H9 (cell line): ENCODE measurements at regions not wholly inside any gene's neighbourhood (a gene's known extent, or its start where the extent isn't known, plus 50 kb on each side); places are given as distances from the start of the nearest gene placed in this dataset.

Experiments used
- DNase-seq: peaks from one replicate; pipeline ENCODE4 v3.0.0-alpha.2; 2017
- H2AFZ ChIP-seq: one replicate; pipeline ENCODE4 v1.6.1; 2013; ENCODE audit warnings: mild to moderate bottlenecking, low read length, control low read depth, moderate library complexity
- H2AK5ac ChIP-seq: 2 replicates; pipeline ENCODE4 v1.6.1; 2013; ENCODE audit warnings: low read length, control low read depth, mixed read lengths; ENCODE audit not compliant: insufficient read length
- H2BK120ac ChIP-seq: one replicate; pipeline ENCODE4 v1.6.1; 2013; ENCODE audit warnings: low read depth, mild to moderate bottlenecking, low read length, control low read depth, inconsistent platforms; ENCODE audit not compliant: poor library complexity, severe bottlenecking
- H2BK12ac ChIP-seq: 2 replicates; pipeline ENCODE4 v1.6.1; 2013; ENCODE audit warnings: low read length, control low read depth, mixed read lengths, low read depth; ENCODE audit not compliant: insufficient read length
- H2BK15ac ChIP-seq: 2 replicates; pipeline ENCODE4 v1.6.1; 2013; ENCODE audit warnings: low read depth, low read length, control low read depth
- H2BK20ac ChIP-seq: one replicate; pipeline ENCODE4 v1.6.1; 2013; ENCODE audit warnings: low read depth, mild to moderate bottlenecking, low read length, control low read depth, inconsistent platforms; ENCODE audit not compliant: poor library complexity, severe bottlenecking
- H2BK5ac ChIP-seq: 2 replicates; pipeline ENCODE4 v1.6.1; 2013; ENCODE audit warnings: low read length, control low read depth, mixed read lengths; ENCODE audit not compliant: insufficient read length
- H3K14ac ChIP-seq: 2 replicates; pipeline ENCODE4 v1.6.1; 2013; ENCODE audit warnings: low read length, control low read depth; ENCODE audit not compliant: insufficient read depth
- H3K18ac ChIP-seq: 2 replicates; pipeline ENCODE4 v1.6.1; 2013; ENCODE audit warnings: low read depth, mild to moderate bottlenecking, mixed read lengths, low read length, control low read depth; ENCODE audit not compliant: insufficient read length
- H3K23ac ChIP-seq: 2 replicates; pipeline ENCODE4 v1.6.1; 2013; ENCODE audit warnings: low read length, control low read depth, mixed read lengths, low read depth; ENCODE audit not compliant: insufficient read length
- H3K23me2 ChIP-seq: 2 replicates; pipeline ENCODE4 v1.6.1; 2013; ENCODE audit warnings: low read depth, mild to moderate bottlenecking, mixed read lengths, low read length, control low read depth; ENCODE audit not compliant: insufficient read length, poor library complexity, severe bottlenecking
- H3K27ac ChIP-seq: 2 replicates; pipeline ENCODE4 v1.5.1; 2013; ENCODE audit warnings: low read length, control low read depth, mixed read lengths, low read depth; ENCODE audit not compliant: insufficient read length
- H3K27me3 ChIP-seq: 2 replicates; pipeline ENCODE4 v1.6.1; 2013; ENCODE audit warnings: low read length, control low read depth, inconsistent platforms; ENCODE audit not compliant: insufficient read depth
- H3K4ac ChIP-seq: 2 replicates; pipeline ENCODE4 v1.6.1; 2013; ENCODE audit warnings: low read depth, mild to moderate bottlenecking, control low read depth, inconsistent platforms, low read length, moderate library complexity
- H3K4me1 ChIP-seq: 2 replicates; pipeline ENCODE4 v1.6.1; 2013; ENCODE audit warnings: low read length, control low read depth, inconsistent platforms; ENCODE audit not compliant: insufficient read depth
- H3K4me2 ChIP-seq: 2 replicates; pipeline ENCODE4 v1.6.1; 2013; ENCODE audit warnings: low read length, control low read depth, mixed read lengths; ENCODE audit not compliant: insufficient read length, insufficient read depth
- H3K56ac ChIP-seq: 2 replicates; pipeline ENCODE4 v1.6.1; 2013; ENCODE audit warnings: low read depth, mild to moderate bottlenecking, mixed read lengths, low read length, control low read depth; ENCODE audit not compliant: insufficient read length
- H3K79me1 ChIP-seq: 2 replicates; pipeline ENCODE4 v1.6.1; 2013; ENCODE audit warnings: low read depth, mild to moderate bottlenecking, moderate library complexity, low read length, control low read depth, inconsistent platforms; ENCODE audit not compliant: insufficient read depth, poor library complexity, severe bottlenecking
- H3K79me2 ChIP-seq: 2 replicates; pipeline ENCODE4 v1.6.1; 2013; ENCODE audit warnings: low read length, control low read depth, inconsistent platforms; ENCODE audit not compliant: insufficient read depth
- H3K9ac ChIP-seq: 2 replicates; pipeline ENCODE4 v1.6.1; 2013; ENCODE audit warnings: low read length, control low read depth, mixed read lengths; ENCODE audit not compliant: insufficient read length; ENCODE audit errors: extremely low read depth
- H3K9me3 ChIP-seq: one replicate; pipeline ENCODE4 v1.6.1; 2013; ENCODE audit warnings: low read depth, low read length, inconsistent platforms; ENCODE audit not compliant: control insufficient read depth
- H3T11ph ChIP-seq: one replicate; pipeline ENCODE4 v1.6.1; 2013; ENCODE audit warnings: mild to moderate bottlenecking, low read length, control low read depth, inconsistent platforms
- H4K20me1 ChIP-seq: one replicate; pipeline ENCODE4 v1.6.1; 2013; ENCODE audit not compliant: control insufficient read depth, insufficient read length, insufficient read depth
- H4K5ac ChIP-seq: 2 replicates; pipeline ENCODE4 v1.6.1; 2013; ENCODE audit warnings: low read depth, mild to moderate bottlenecking, mixed read lengths, low read length, control low read depth; ENCODE audit not compliant: insufficient read length
- H4K8ac ChIP-seq: replicated peaks from 2 replicates; pipeline ENCODE4 v1.6.1; 2013; ENCODE audit warnings: low read length, control low read depth, mixed read lengths, low read depth; ENCODE audit not compliant: insufficient read length
- H4K91ac ChIP-seq: 2 replicates; pipeline ENCODE4 v1.6.1; 2013; ENCODE audit warnings: low read depth, mild to moderate bottlenecking, moderate library complexity, mixed read lengths, low read length, control low read depth; ENCODE audit not compliant: insufficient read length
- H3K27ac Mint-ChIP-seq, 3 experiments: 2 replicates in 2 of 3; 3 replicates in 1 of 3; pipeline ENCODE4 v1.8.0; 2020 to 2021; ENCODE audit warnings: mixed read lengths in 3 of 3, mild to moderate bottlenecking in 1 of 3, moderate library complexity in 1 of 3
- H3K27me3 Mint-ChIP-seq: 2 replicates; pipeline ENCODE4 v1.8.0; 2021; ENCODE audit warnings: low read depth, mild to moderate bottlenecking, moderate library complexity, mixed read lengths
- H3K36me3 Mint-ChIP-seq, 3 experiments: 2 replicates in 2 of 3; 3 replicates in 1 of 3; pipeline ENCODE4 v1.8.0; 2020 to 2021; ENCODE audit warnings: low read depth in 3 of 3, mixed read lengths in 3 of 3; ENCODE audit not compliant: insufficient read depth in 1 of 3
- H3K4me1 Mint-ChIP-seq, 2 experiments: 2 replicates each; pipeline ENCODE4 v1.8.0; 2020; ENCODE audit warnings: mixed read lengths in 2 of 2
- H3K4me3 Mint-ChIP-seq, 2 experiments: 2 replicates in 1 of 2; 3 replicates in 1 of 2; pipeline ENCODE4 v1.8.0; 2020 to 2021; ENCODE audit warnings: mild to moderate bottlenecking in 2 of 2, mixed read lengths in 2 of 2, moderate library complexity in 1 of 2
- H3K9me3 Mint-ChIP-seq, 2 experiments: 2 replicates in 1 of 2; 3 replicates in 1 of 2; pipeline ENCODE4 v1.8.0; 2020; ENCODE audit warnings: mild to moderate bottlenecking in 2 of 2, mixed read lengths in 2 of 2, moderate library complexity in 1 of 2
- WGBS: extraction: QIAGEN DNeasy Blood & Tissue Kit; methylation state at CpG from one replicate; pipeline ENCODE4 v1.1.7; 2013; ENCODE audit warnings: missing lambda C conversion rate, low lambda C conversion rate, mixed read lengths; ENCODE audit not compliant: insufficient read length; ENCODE audit errors: extremely low coverage; 5-methylcytosine and 5-hydroxymethylcytosine counted together
- TF ChIP-seq, protein P1 (sequence below): fragments of 200-600 bp; sonication (generic); conservative IDR thresholded peaks from 3 replicates; pipeline ENCODE4 v1.8.0; 2021; ENCODE audit warnings: antibody characterized with exemption, mild to moderate bottlenecking

- Histone ChIP-seq H3K4me2 (no peak overlapping the region), H2BK15ac (no peak overlapping the region), H3K18ac (no peak overlapping the region), H3K4me1 (peaks cover 4% of the 10 kb centered on the region; the same call in 1 of the 2 replicates), H4K8ac (no peak overlapping the region), H3T11ph (no peak overlapping the region), H3K9ac (no peak overlapping the region), H2BK12ac (no peak overlapping the region), H2BK5ac (no peak overlapping the region), H3K79me2 (no peaks in the 10 kb centered on the region), H2AFZ (no peak overlapping the region), H2BK120ac (no peak overlapping the region), H3K27me3 (no peaks in the 10 kb centered on the region), H3K79me1 (no peaks in the 10 kb centered on the region), H4K91ac (no peak overlapping the region), H3K56ac (no peak overlapping the region), H3K23ac (no peak overlapping the region), H3K4ac (no peak overlapping the region), H3K14ac (no peak overlapping the region), H4K5ac (no peak overlapping the region), H3K27ac (no peak overlapping the region), H3K23me2 (no peaks in the 10 kb centered on the region), H3K9me3 (no peaks in the 10 kb centered on the region), H4K20me1 (no peaks in the 10 kb centered on the region), H2BK20ac (no peak overlapping the region), H2AK5ac (no peak overlapping the region)
- H3K27me3 Mint-ChIP-seq, result peaks cover 1% of the 10 kb centered on the region; the same call in 1 of the 2 replicates
- WGBS, result no CpG with 5 or more reads among the region's 2 CpGs
- no peak for DNase-seq
- H3K36me3 Mint-ChIP-seq, result no peaks in the 10 kb centered on the region
- peaks cover 9 to 16% of the 10 kb centered on the region in 2 experiments for H3K4me1 Mint-ChIP-seq
- TF ChIP-seq, protein P1, sequence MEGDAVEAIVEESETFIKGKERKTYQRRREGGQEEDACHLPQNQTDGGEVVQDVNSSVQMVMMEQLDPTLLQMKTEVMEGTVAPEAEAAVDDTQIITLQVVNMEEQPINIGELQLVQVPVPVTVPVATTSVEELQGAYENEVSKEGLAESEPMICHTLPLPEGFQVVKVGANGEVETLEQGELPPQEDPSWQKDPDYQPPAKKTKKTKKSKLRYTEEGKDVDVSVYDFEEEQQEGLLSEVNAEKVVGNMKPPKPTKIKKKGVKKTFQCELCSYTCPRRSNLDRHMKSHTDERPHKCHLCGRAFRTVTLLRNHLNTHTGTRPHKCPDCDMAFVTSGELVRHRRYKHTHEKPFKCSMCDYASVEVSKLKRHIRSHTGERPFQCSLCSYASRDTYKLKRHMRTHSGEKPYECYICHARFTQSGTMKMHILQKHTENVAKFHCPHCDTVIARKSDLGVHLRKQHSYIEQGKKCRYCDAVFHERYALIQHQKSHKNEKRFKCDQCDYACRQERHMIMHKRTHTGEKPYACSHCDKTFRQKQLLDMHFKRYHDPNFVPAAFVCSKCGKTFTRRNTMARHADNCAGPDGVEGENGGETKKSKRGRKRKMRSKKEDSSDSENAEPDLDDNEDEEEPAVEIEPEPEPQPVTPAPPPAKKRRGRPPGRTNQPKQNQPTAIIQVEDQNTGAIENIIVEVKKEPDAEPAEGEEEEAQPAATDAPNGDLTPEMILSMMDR, result no peak
- no peaks in the 10 kb centered on the region for H3K9me3 Mint-ChIP-seq
- H3K27ac Mint-ChIP-seq, result peak overlapping the region in 1 of 3 experiments; percentile 1; a peak in 1 of 7 replicates
- H3K4me3 Mint-ChIP-seq, result no peak overlapping the region
These were observed 453.6 kb upstream of the THBS1 start for GRCh38 chr15:39127151-39127790.
